HT1080 (cell line): ENCODE measurements at regions not wholly inside any gene's neighbourhood (a gene's known extent, or its start where the extent isn't known, plus 50 kb on each side); places are given as distances from the start of the nearest gene placed in this dataset. TPM values are rescaled to one million over a fixed set of nuclear protein-coding genes. Genes with fewer than 3 reads are reported as not detected.

Experiments
- DNase-seq: peaks from one replicate; pipeline ENCODE4 v3.0.0-alpha.2; 2015; ENCODE audit warnings: low read depth
- small RNA-seq: library from RNA; depleted of rRNA; stranded (forward); fragments of <200 nt; gene quantifications from one replicate; pipeline ENCODE3, GENCODE V24; 2014

- no peak for DNase-seq
These were observed 51.4 kb upstream of the IRF2BP2 start for GRCh38 chr1:234661317-234661928.

GRCh38 chr1:234660536-234661316 is 50.7 kb upstream of the IRF2BP2 start:
- DNase-seq, result no peak

Small RNA genes in the stretch of these regions (small RNA-seq; reads per million reads assigned to genes)
- not detected for gene RNY4P16
